WTC11 (cell line): ENCODE measurements at regions not wholly inside any gene's neighbourhood (a gene's known extent, or its start where the extent isn't known, plus 50 kb on each side); places are given as distances from the start of the nearest gene placed in this dataset.

Experiments used
- ATAC-seq: fragments of 200-7000 bp; cut with Tn5 transposase; 2 replicates; pipeline ENCODE4 v1.10.0; 2021; ENCODE audit warnings: mild to moderate bottlenecking, moderate library complexity
- CTCF ChIA-PET: fragments of 300-600 bp; sonication (Branson Sonifier 250); formaldehyde crosslinking; loops from one replicate; lab custom pipeline; 2021; ENCODE audit warnings: antibody characterized with exemption; lab: Charles Lee
- POLR2A ChIA-PET: fragments of 350-600 bp; sonication (Branson Sonifier 250); formaldehyde crosslinking; loops from one replicate; lab custom pipeline; 2021; ENCODE audit warnings: antibody characterized with exemption; lab: Charles Lee
- DNase-seq: peaks from one replicate; pipeline ENCODE4 v3.0.0; 2021; ENCODE audit warnings: low spot score
- H3K27ac Mint-ChIP-seq: 2 replicates; pipeline ENCODE4 v1.8.0; 2021; ENCODE audit warnings: mixed read lengths
- H3K27me3 Mint-ChIP-seq: 2 replicates; pipeline ENCODE4 v1.8.0; 2021; ENCODE audit warnings: low read depth, mild to moderate bottlenecking, moderate library complexity, mixed read lengths
- H3K36me3 Mint-ChIP-seq: 2 replicates; pipeline ENCODE4 v1.8.0; 2021; ENCODE audit warnings: mixed read lengths
- H3K4me1 Mint-ChIP-seq: 2 replicates; pipeline ENCODE4 v1.8.0; 2022; ENCODE audit warnings: mixed read lengths
- H3K4me3 Mint-ChIP-seq: 2 replicates; pipeline ENCODE4 v1.8.0; 2021; ENCODE audit warnings: mild to moderate bottlenecking, moderate library complexity, mixed read lengths
- H3K9me3 Mint-ChIP-seq: 2 replicates; pipeline ENCODE4 v1.8.0; 2021; ENCODE audit warnings: mixed read lengths
- ATF1 ChIP-seq: sonication (generic); formaldehyde crosslinking; IDR thresholded peaks from 2 replicates; pipeline ENCODE4 v1.8.1; 2023; ENCODE audit warnings: mild to moderate bottlenecking, moderate library complexity, missing genetic modification reagents
- CREB1 ChIP-seq: sonication (generic); formaldehyde crosslinking; IDR thresholded peaks from 2 replicates; pipeline ENCODE4 v1.8.0; 2023; ENCODE audit warnings: mild to moderate bottlenecking, missing genetic modification reagents
- FOXJ3 ChIP-seq: sonication (generic); formaldehyde crosslinking; IDR thresholded peaks from 2 replicates; pipeline ENCODE4 v1.9.0; 2021; ENCODE audit warnings: missing genetic modification reagents, mild to moderate bottlenecking, borderline replicate concordance
- FOXP1 ChIP-seq: sonication (generic); formaldehyde crosslinking; IDR thresholded peaks from 2 replicates; pipeline ENCODE4 v1.8.0; 2022; ENCODE audit warnings: missing genetic modification reagents, mild to moderate bottlenecking, moderate library complexity, borderline replicate concordance
- GRHL2 ChIP-seq: fragments of 250-450 bp; sonication (Bioruptor Pico); IDR thresholded peaks from 2 replicates; pipeline ENCODE4 v1.8.0; 2022; ENCODE audit warnings: mild to moderate bottlenecking, moderate library complexity; ENCODE audit not compliant: insufficient replicate concordance, severe bottlenecking
- GTF2I ChIP-seq: fragments of 250-450 bp; sonication (Bioruptor Pico); conservative IDR thresholded peaks from 2 replicates; pipeline ENCODE4 v1.4.0; 2021; ENCODE audit warnings: mild to moderate bottlenecking
- HMGXB4 ChIP-seq: sonication (generic); formaldehyde crosslinking; IDR thresholded peaks from 2 replicates; pipeline ENCODE4 v1.8.1; 2023; ENCODE audit warnings: mild to moderate bottlenecking, moderate library complexity, missing genetic modification reagents
- MAX ChIP-seq: sonication (generic); formaldehyde crosslinking; IDR thresholded peaks from 2 replicates; pipeline ENCODE4 v1.8.0; 2022; ENCODE audit warnings: mild to moderate bottlenecking, missing genetic modification reagents
- MYBL2 ChIP-seq: sonication (generic); formaldehyde crosslinking; IDR thresholded peaks from 2 replicates; pipeline ENCODE4 v1.8.1; 2023; ENCODE audit warnings: mild to moderate bottlenecking, moderate library complexity, missing genetic modification reagents
- NFYB ChIP-seq: sonication (generic); formaldehyde crosslinking; conservative IDR thresholded peaks from 2 replicates; pipeline ENCODE4 v1.8.0; 2022; ENCODE audit warnings: low read depth, missing genetic modification reagents
- PREB ChIP-seq: sonication (generic); formaldehyde crosslinking; IDR thresholded peaks from 2 replicates; pipeline ENCODE4 v1.8.1; 2022; ENCODE audit warnings: mild to moderate bottlenecking, missing genetic modification reagents, moderate library complexity, borderline replicate concordance
- SMAD3 ChIP-seq: sonication (generic); formaldehyde crosslinking; IDR thresholded peaks from 2 replicates; pipeline ENCODE4 v1.8.0; 2022; ENCODE audit warnings: missing genetic modification reagents, mild to moderate bottlenecking, borderline replicate concordance
- SMAD4 ChIP-seq: sonication (generic); formaldehyde crosslinking; IDR thresholded peaks from 2 replicates; pipeline ENCODE4 v1.8.0; 2022; ENCODE audit warnings: mild to moderate bottlenecking, missing genetic modification reagents
- SOX15 ChIP-seq: fragments of 250-450 bp; sonication (Bioruptor Pico); IDR thresholded peaks from 2 replicates; pipeline ENCODE4 v1.9.0; 2021; ENCODE audit warnings: mild to moderate bottlenecking
- TCF7 ChIP-seq: sonication (generic); formaldehyde crosslinking; IDR thresholded peaks from 2 replicates; pipeline ENCODE4 v1.8.0; 2022; ENCODE audit warnings: mild to moderate bottlenecking, low read depth, missing genetic modification reagents, moderate library complexity
- TEAD4 ChIP-seq: sonication (generic); formaldehyde crosslinking; IDR thresholded peaks from 2 replicates; pipeline ENCODE4 v1.8.0; 2022; ENCODE audit warnings: mild to moderate bottlenecking, missing genetic modification reagents
- ZBTB21 ChIP-seq: sonication (generic); formaldehyde crosslinking; IDR thresholded peaks from 2 replicates; pipeline ENCODE4 v1.8.1; 2023; ENCODE audit warnings: mild to moderate bottlenecking, missing genetic modification reagents, borderline replicate concordance
- ZNF263 ChIP-seq: sonication (generic); formaldehyde crosslinking; IDR thresholded peaks from 2 replicates; pipeline ENCODE4 v1.8.1; 2022; ENCODE audit warnings: low read depth, mild to moderate bottlenecking, moderate library complexity, missing genetic modification reagents
- ZNF281 ChIP-seq: sonication (generic); formaldehyde crosslinking; IDR thresholded peaks from 2 replicates; pipeline ENCODE4 v1.8.0; 2023; ENCODE audit warnings: mild to moderate bottlenecking, missing genetic modification reagents
- ZNF416 ChIP-seq: fragments of 250-450 bp; sonication (Bioruptor Pico); IDR thresholded peaks from 2 replicates; pipeline ENCODE4 v1.9.0; 2021; ENCODE audit warnings: mild to moderate bottlenecking, inconsistent platforms
- TF ChIP-seq, protein P1 (sequence below): fragments of 250-450 bp; sonication (Bioruptor Pico); IDR thresholded peaks from 2 replicates; pipeline ENCODE4 v1.8.0; 2021; ENCODE audit warnings: mild to moderate bottlenecking
- TF ChIP-seq, protein P2 (sequence below): fragments of 250-450 bp; sonication (Bioruptor Pico); IDR thresholded peaks from 2 replicates; pipeline ENCODE4 v1.9.0; 2021; ENCODE audit warnings: moderate library complexity, mild to moderate bottlenecking, inconsistent platforms, borderline replicate concordance

GRCh38 chr20:21575167-21575566 lies 61.3 kb upstream of the NKX2-2 start:
- no peak for DNase-seq
- H3K4me1 Mint-ChIP-seq = peaks cover 17% of the 10 kb centered on the region
- H3K27ac Mint-ChIP-seq = no peak overlapping the region
- H3K9me3 Mint-ChIP-seq = no peaks in the 10 kb centered on the region
- POLR2A ChIA-PET = interaction anchor here (0.6 kb wide), 1 partner anchor 51 kb away, joined by 3 read pairs; no protein-coding TSS in a partner anchor
- TF ChIP-seq GRHL2 (CRISPR knock-in tag) (no peak), HMGXB4 (CRISPR knock-in tag) (no peak), TCF7 (CRISPR knock-in tag) (no peak)
- no peak for ATAC-seq
- CTCF ChIA-PET = interaction anchor here (0.8 to 1.9 kb wide), 4 partner anchors 41 to 128 kb away, joined by 3 to 7 read pairs (median 4); no protein-coding TSS in a partner anchor
- H3K36me3 Mint-ChIP-seq = no peaks in the 10 kb centered on the region
- H3K4me3 Mint-ChIP-seq = no peak overlapping the region
- H3K27me3 Mint-ChIP-seq = peaks cover 3% of the 10 kb centered on the region; the same call in 1 of the 2 replicates

DNA sequence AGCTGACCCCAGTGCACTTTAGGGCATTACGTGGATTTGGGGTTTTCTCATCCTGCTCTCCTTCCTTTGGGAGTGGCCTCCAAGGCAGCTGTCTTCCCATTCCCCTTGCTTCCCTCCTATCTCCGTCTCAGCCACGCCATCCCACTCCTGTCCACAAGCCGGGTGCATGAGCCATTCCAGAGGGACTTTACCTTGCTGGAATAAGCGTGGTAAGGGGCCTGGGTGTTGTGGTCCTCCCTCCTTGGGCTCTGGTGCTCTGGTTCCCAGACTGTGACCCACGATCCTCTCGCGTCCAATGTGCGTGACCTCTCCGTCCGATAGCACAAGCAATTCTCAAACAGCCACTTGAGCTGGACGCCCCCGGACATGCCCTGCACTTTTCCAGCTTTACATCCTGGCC lies 60.6 kb upstream of the NKX2-2 start:
- no peaks in the 10 kb centered on the region for H3K9me3 Mint-ChIP-seq
- H3K27me3 Mint-ChIP-seq = peaks cover under 1% of the 10 kb centered on the region; the same call in 1 of the 2 replicates
- TF ChIP-seq MAX (CRISPR knock-in tag) = no peak
- TF ChIP-seq ATF1 (CRISPR knock-in tag) = no peak
- TF ChIP-seq, protein P1, sequence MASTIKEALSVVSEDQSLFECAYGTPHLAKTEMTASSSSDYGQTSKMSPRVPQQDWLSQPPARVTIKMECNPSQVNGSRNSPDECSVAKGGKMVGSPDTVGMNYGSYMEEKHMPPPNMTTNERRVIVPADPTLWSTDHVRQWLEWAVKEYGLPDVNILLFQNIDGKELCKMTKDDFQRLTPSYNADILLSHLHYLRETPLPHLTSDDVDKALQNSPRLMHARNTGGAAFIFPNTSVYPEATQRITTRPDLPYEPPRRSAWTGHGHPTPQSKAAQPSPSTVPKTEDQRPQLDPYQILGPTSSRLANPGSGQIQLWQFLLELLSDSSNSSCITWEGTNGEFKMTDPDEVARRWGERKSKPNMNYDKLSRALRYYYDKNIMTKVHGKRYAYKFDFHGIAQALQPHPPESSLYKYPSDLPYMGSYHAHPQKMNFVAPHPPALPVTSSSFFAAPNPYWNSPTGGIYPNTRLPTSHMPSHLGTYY (CRISPR knock-in tag) = no peak
- TF ChIP-seq PREB (CRISPR knock-in tag) = no peak
- no peak for TF ChIP-seq GTF2I (CRISPR knock-in tag)
- no peak for TF ChIP-seq FOXJ3 (CRISPR knock-in tag)
- no peak for TF ChIP-seq SMAD4
- no peak for TF ChIP-seq NFYB (CRISPR knock-in tag)
- TF ChIP-seq SMAD3 = no peak
- no peak for TF ChIP-seq ZBTB21 (CRISPR knock-in tag)
- TF ChIP-seq ZNF281 (CRISPR knock-in tag) = no peak
- TF ChIP-seq SOX15 = no peak
- no peak for TF ChIP-seq ZNF263 (CRISPR knock-in tag)
- no peak for TF ChIP-seq FOXP1 (CRISPR knock-in tag)
- no peak for TF ChIP-seq TEAD4 (CRISPR knock-in tag)
- TF ChIP-seq, protein P2, sequence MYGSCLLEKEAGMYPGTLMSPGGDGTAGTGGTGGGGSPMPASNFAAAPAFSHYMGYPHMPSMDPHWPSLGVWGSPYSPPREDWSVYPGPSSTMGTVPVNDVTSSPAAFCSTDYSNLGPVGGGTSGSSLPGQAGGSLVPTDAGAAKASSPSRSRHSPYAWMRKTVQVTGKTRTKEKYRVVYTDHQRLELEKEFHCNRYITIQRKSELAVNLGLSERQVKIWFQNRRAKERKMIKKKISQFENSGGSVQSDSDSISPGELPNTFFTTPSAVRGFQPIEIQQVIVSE (CRISPR knock-in tag) = no peak
- TF ChIP-seq ZNF416 (CRISPR knock-in tag) = no peak
- TF ChIP-seq CREB1 (CRISPR knock-in tag) = no peak
- TF ChIP-seq MYBL2 (CRISPR knock-in tag) = no peak
- TF ChIP-seq, all 79 proteins: peak for 0
- ChIA-PET CTCF (interaction anchor here (0.8 to 1.4 kb wide), 3 partner anchors 41 to 68 kb away, joined by 3 to 7 read pairs (median 3); no protein-coding TSS in a partner anchor), POLR2A (no interaction called here)
- Mint-ChIP-seq H3K27ac (no peak overlapping the region), H3K4me3 (no peak overlapping the region), H3K4me1 (peaks cover 25% of the 10 kb centered on the region), H3K36me3 (no peaks in the 10 kb centered on the region)
- DNase-seq = no peak
- ATAC-seq = no peak
